Lower leg skin (tissue), 3 donors: ENCODE measurements at regions not wholly inside any gene's neighbourhood (a gene's known extent, or its start where the extent isn't known, plus 50 kb on each side); places are given as distances from the start of the nearest gene placed in this dataset.
"Not testable (repeated sequence)": the region's sequence is repeated elsewhere in the genome, so short reads cannot be mapped to it uniquely, and the experiment has no call there.

Experiments used
- CTCF ChIP-seq, 3 donors: fragments of 450-650 bp; IDR thresholded peaks; one replicate each; pipeline ENCODE4 v1.5.1; 2016; ENCODE audit warnings: antibody characterized with exemption in 3 of 3, mild to moderate bottlenecking in 3 of 3, moderate library complexity in 2 of 3
- POLR2A ChIP-seq, 2 donors: fragments of 450-650 bp; IDR thresholded peaks; one replicate each; pipeline ENCODE4 v1.6.1; 2016 to 2017; ENCODE audit warnings: antibody characterized with exemption in 2 of 2, mild to moderate bottlenecking in 1 of 2, moderate library complexity in 1 of 2

GRCh38 chr6:21877037-21877436 lies 283.5 kb downstream of the SOX4 start:
- not testable (repeated sequence) for TF ChIP-seq CTCF, POLR2A (IDR thresholded peaks at IDR 0.05)
